ENCODE measurements at regions not wholly inside any gene's neighbourhood (a gene's known extent, or its start where the extent isn't known, plus 50 kb on each side); places are given as distances from the start of the nearest gene placed in this dataset.
A peak's percentile ranks its signal among the peaks of the same experiment; 100 is the strongest.

- Mint-ChIP-seq H3K27ac (ENCODE audit: unreplicated experiment) (no peak overlapping the region), H3K36me3 (ENCODE audit: unreplicated experiment) (no peaks in the 10 kb centered on the region), H3K4me1 (ENCODE audit: low read depth, unreplicated experiment) (peaks cover 14% of the 10 kb centered on the region), H3K4me3 (ENCODE audit: unreplicated experiment) (no peak overlapping the region), H3K9me3 (ENCODE audit: unreplicated experiment) (peaks cover 4% of the 10 kb centered on the region), H3K27me3 (ENCODE audit: unreplicated experiment) (peaks cover 6% of the 10 kb centered on the region)
- no peak for TF ChIP-seq CTCF (IDR thresholded peaks at IDR 0.05; ENCODE audit: partially characterized antibody, unreplicated experiment)
- DNase-seq = no peak
Observed at GRCh38 chr15:81485806-81486205, 111.8 kb upstream of the TMC3 start.

DNA sequence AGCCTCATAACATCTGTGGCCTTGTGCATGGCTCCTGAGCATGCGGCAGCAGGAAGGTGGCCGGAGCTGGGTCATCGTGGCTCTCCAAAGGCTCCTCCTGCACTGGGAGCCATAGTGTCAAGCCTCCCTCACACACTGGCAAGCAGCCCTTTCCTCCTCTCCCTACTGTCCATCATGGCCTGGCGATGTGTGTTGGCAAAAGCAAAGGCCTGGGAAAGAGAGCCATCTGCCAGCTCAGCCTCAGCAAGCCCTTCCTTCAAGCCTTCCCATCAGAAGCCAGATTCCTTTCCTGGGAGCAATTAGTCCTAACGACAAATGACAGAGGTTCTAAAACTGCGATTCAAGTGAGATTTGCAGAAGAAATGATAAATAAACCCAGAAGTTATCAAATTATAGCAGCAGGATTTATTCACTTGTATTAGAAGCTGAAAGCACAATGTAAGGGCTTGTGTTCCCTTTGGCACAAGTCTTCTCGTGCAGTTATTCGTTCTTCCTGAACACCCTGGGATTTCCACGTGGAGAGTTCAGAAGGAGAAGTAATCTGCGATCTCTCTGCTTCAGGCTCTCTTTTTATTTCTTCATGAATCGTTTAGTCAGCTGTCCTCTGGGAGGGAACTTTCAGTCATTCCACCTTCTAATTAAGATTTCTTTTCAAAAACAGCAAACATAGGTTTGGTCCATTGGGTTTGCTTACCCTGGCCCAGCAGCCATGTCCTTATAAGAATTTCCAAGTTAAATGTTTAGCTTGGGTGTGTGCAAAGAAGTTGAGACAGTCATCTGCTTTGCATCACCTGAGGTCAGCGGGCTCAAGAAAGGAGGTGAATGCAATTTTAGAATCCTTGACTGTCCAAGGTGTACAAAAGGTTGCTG lies 110.3 kb upstream of the TMC3 start:
- peaks cover 6% of the 10 kb centered on the region for H3K9me3 Mint-ChIP-seq (ENCODE audit: unreplicated experiment)
- H3K36me3 Mint-ChIP-seq (ENCODE audit: unreplicated experiment) = no peaks in the 10 kb centered on the region
- TF ChIP-seq CTCF (IDR thresholded peaks at IDR 0.05; ENCODE audit: partially characterized antibody, unreplicated experiment) = no peak
- no peak overlapping the region for H3K27ac Mint-ChIP-seq (ENCODE audit: unreplicated experiment)
- DNase-seq = no peak
- H3K27me3 Mint-ChIP-seq (ENCODE audit: unreplicated experiment) = peaks cover 8% of the 10 kb centered on the region
- H3K4me3 Mint-ChIP-seq (ENCODE audit: unreplicated experiment) = no peak overlapping the region
- H3K4me1 Mint-ChIP-seq (ENCODE audit: low read depth, unreplicated experiment) = peaks cover 17% of the 10 kb centered on the region

GRCh38 chr15:81483496-81483895 lies 109.5 kb upstream of the TMC3 start:
- Mint-ChIP-seq H3K9me3 (ENCODE audit: unreplicated experiment) (peaks cover 6% of the 10 kb centered on the region), H3K4me3 (ENCODE audit: unreplicated experiment) (no peak overlapping the region), H3K4me1 (ENCODE audit: low read depth, unreplicated experiment) (peaks cover 17% of the 10 kb centered on the region), H3K36me3 (ENCODE audit: unreplicated experiment) (no peaks in the 10 kb centered on the region), H3K27ac (ENCODE audit: unreplicated experiment) (no peak overlapping the region), H3K27me3 (ENCODE audit: unreplicated experiment) (peaks cover 8% of the 10 kb centered on the region)
- TF ChIP-seq CTCF (IDR thresholded peaks at IDR 0.05; ENCODE audit: partially characterized antibody, unreplicated experiment) = no peak
- no peak for DNase-seq

DNA sequence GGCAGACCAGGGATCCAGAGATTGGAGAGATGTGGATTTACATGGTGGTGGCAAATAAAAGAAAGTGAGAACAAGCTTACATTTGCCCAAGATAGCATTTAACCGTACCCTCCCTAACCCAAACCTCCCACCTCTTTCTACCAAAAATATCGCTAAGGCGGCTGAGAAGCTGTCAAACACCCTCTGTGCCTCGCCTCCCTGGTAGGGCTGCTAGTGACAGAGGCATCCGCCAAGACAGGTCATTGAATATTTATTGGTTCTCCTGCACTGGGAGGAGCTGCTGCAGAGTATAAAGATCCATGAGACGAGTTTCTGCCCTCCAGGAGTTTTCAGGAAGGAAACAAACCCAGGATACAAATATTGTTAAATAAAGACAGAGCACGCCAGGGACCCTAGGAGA lies 107.3 kb upstream of the TMC3 start:
- no peak overlapping the region for H3K4me3 Mint-ChIP-seq (ENCODE audit: unreplicated experiment)
- H3K27ac Mint-ChIP-seq (ENCODE audit: unreplicated experiment) = no peak overlapping the region
- no peak for TF ChIP-seq CTCF (IDR thresholded peaks at IDR 0.05; ENCODE audit: partially characterized antibody, unreplicated experiment)
- peaks cover 5% of the 10 kb centered on the region for H3K9me3 Mint-ChIP-seq (ENCODE audit: unreplicated experiment)
- H3K27me3 Mint-ChIP-seq (ENCODE audit: unreplicated experiment) = peaks cover 6% of the 10 kb centered on the region
- H3K4me1 Mint-ChIP-seq (ENCODE audit: low read depth, unreplicated experiment) = peaks cover 15% of the 10 kb centered on the region
- no peak for DNase-seq
- H3K36me3 Mint-ChIP-seq (ENCODE audit: unreplicated experiment) = no peaks in the 10 kb centered on the region

GRCh38 chr15:81480645-81481053 lies 106.6 kb upstream of the TMC3 start:
- peaks cover 15% of the 10 kb centered on the region for H3K4me1 Mint-ChIP-seq (ENCODE audit: low read depth, unreplicated experiment)
- no peak overlapping the region for H3K4me3 Mint-ChIP-seq (ENCODE audit: unreplicated experiment)
- peak; percentile 97 for TF ChIP-seq CTCF (IDR thresholded peaks at IDR 0.05; ENCODE audit: partially characterized antibody, unreplicated experiment)
- DNase-seq = no peak
- H3K27ac Mint-ChIP-seq (ENCODE audit: unreplicated experiment) = peak overlapping the region; percentile 73
- H3K9me3 Mint-ChIP-seq (ENCODE audit: unreplicated experiment) = peaks cover 5% of the 10 kb centered on the region
- no peaks in the 10 kb centered on the region for H3K36me3 Mint-ChIP-seq (ENCODE audit: unreplicated experiment)
- H3K27me3 Mint-ChIP-seq (ENCODE audit: unreplicated experiment) = peaks cover 6% of the 10 kb centered on the region

All from glutamatergic neuron (in vitro differentiated cells).